Liver (tissue), 8 donors: ENCODE measurements at regions not wholly inside any gene's neighbourhood (a gene's known extent, or its start where the extent isn't known, plus 50 kb on each side); places are given as distances from the start of the nearest gene placed in this dataset.

ENCODE experiments used
- DNase-seq: peaks from one replicate; pipeline ENCODE4 v3.0.0-alpha.2; 2017; ENCODE audit warnings: low spot score
- H3K27ac ChIP-seq, 2 donors: one replicate each; pipeline ENCODE4 v1.7.0; 2013; ENCODE audit warnings: inconsistent platforms in 2 of 2, low read length in 2 of 2, control low read depth in 1 of 2, low read depth in 1 of 2, mild to moderate bottlenecking in 1 of 2
- H3K27me3 ChIP-seq, 4 donors: one replicate each; pipeline versions ENCODE4 v1.6.1 to v1.7.0; 2013; ENCODE audit warnings: low read length in 3 of 4, inconsistent platforms in 1 of 4, mild to moderate bottlenecking in 1 of 4, moderate library complexity in 1 of 4; ENCODE audit not compliant: control insufficient read depth in 4 of 4, insufficient read depth in 4 of 4
- H3K36me3 ChIP-seq, 4 donors: one replicate each; pipeline versions ENCODE4 v1.6.1 to v1.7.0; 2013; ENCODE audit warnings: low read length in 3 of 4, mild to moderate bottlenecking in 3 of 4, low read depth in 1 of 4, moderate library complexity in 1 of 4; ENCODE audit not compliant: control insufficient read depth in 4 of 4, insufficient read depth in 3 of 4
- H3K4me1 ChIP-seq, 4 donors: one replicate each; pipeline versions ENCODE4 v1.6.1 to v1.7.0; 2013; ENCODE audit warnings: low read length in 3 of 4, mild to moderate bottlenecking in 3 of 4, moderate library complexity in 1 of 4; ENCODE audit not compliant: control insufficient read depth in 4 of 4, insufficient read depth in 4 of 4
- H3K4me3 ChIP-seq, 3 donors: one replicate each; pipeline versions ENCODE4 v1.6.1 to v1.7.0; 2013; ENCODE audit warnings: low read length in 3 of 3, control low read depth in 1 of 3, low read depth in 1 of 3, mild to moderate bottlenecking in 1 of 3
- H3K9ac ChIP-seq, 2 donors: one replicate each; pipeline ENCODE4 v1.7.0; 2013; ENCODE audit warnings: low read length in 2 of 2, mild to moderate bottlenecking in 2 of 2, moderate library complexity in 2 of 2, control low read depth in 1 of 2, low read depth in 1 of 2
- H3K9me3 ChIP-seq, 4 donors: one replicate each; pipeline versions ENCODE4 v1.6.1 to v1.7.0; 2013; ENCODE audit warnings: low read length in 3 of 4; ENCODE audit not compliant: control insufficient read depth in 4 of 4
- ATF3 ChIP-seq: IDR thresholded peaks from 2 replicates; pipeline ENCODE4 v1.6.1; 2016; ENCODE audit warnings: antibody characterized with exemption
- CTCF ChIP-seq: fragments of 150-350 bp; IDR thresholded peaks from 2 replicates; pipeline ENCODE4 v1.5.1; 2017; ENCODE audit warnings: improper control_type of control experiment, low read depth, low read length; ENCODE audit not compliant: missing input control
- EGR1 ChIP-seq, 2 donors: IDR thresholded peaks; 2 replicates each; pipeline ENCODE4 v1.6.1; 2016 to 2018; ENCODE audit warnings: antibody characterized with exemption in 2 of 2, low read depth in 2 of 2
- FOXA1 ChIP-seq: IDR thresholded peaks from 2 replicates; pipeline ENCODE4 v1.6.1; 2016; ENCODE audit warnings: antibody characterized with exemption
- FOXA2 ChIP-seq: IDR thresholded peaks from 2 replicates; pipeline ENCODE4 v1.6.1; 2016; ENCODE audit warnings: antibody characterized with exemption
- GABPA ChIP-seq, 2 donors: IDR thresholded peaks in 1 of 2; conservative IDR thresholded peaks in 1 of 2; 2 replicates each; pipeline ENCODE4 v1.6.1; 2016; ENCODE audit warnings: antibody characterized with exemption in 2 of 2, mild to moderate bottlenecking in 1 of 2, moderate library complexity in 1 of 2
- HNF4A ChIP-seq, 2 donors: conservative IDR thresholded peaks; 2 replicates each; pipeline ENCODE4 v1.6.1; 2016; ENCODE audit warnings: antibody characterized with exemption in 2 of 2, mild to moderate bottlenecking in 2 of 2
- HNF4G ChIP-seq: IDR thresholded peaks from 2 replicates; pipeline ENCODE4 v1.6.1; 2016; ENCODE audit warnings: antibody characterized with exemption
- JUND ChIP-seq, 2 donors: IDR thresholded peaks; 2 replicates each; pipeline ENCODE4 v1.6.1; 2016; ENCODE audit warnings: antibody characterized with exemption in 2 of 2
- MAX ChIP-seq: IDR thresholded peaks from 2 replicates; pipeline ENCODE4 v1.6.1; 2016; ENCODE audit warnings: antibody characterized with exemption
- NR2F2 ChIP-seq: IDR thresholded peaks from 2 replicates; pipeline ENCODE4 v1.6.1; 2016; ENCODE audit warnings: antibody characterized with exemption
- RAD21 ChIP-seq, 2 donors: IDR thresholded peaks; 2 replicates each; pipeline ENCODE4 v1.6.1; 2016; ENCODE audit warnings: antibody characterized with exemption in 2 of 2, mild to moderate bottlenecking in 2 of 2
- REST ChIP-seq: IDR thresholded peaks from 2 replicates; pipeline ENCODE4 v1.6.1; 2016; ENCODE audit warnings: antibody characterized with exemption, mild to moderate bottlenecking
- RXRA ChIP-seq, 2 donors: IDR thresholded peaks; 2 replicates each; pipeline ENCODE4 v1.6.1; 2017 to 2018; ENCODE audit warnings: antibody characterized with exemption in 2 of 2, mild to moderate bottlenecking in 1 of 2
- SP1 ChIP-seq: IDR thresholded peaks from 2 replicates; pipeline ENCODE4 v1.6.1; 2018; ENCODE audit warnings: antibody characterized with exemption, mild to moderate bottlenecking
- TAF1 ChIP-seq: conservative IDR thresholded peaks from 2 replicates; pipeline ENCODE4 v1.6.1; 2016; ENCODE audit warnings: antibody characterized with exemption, mild to moderate bottlenecking
- YY1 ChIP-seq: IDR thresholded peaks from 2 replicates; pipeline ENCODE4 v1.6.1; 2016; ENCODE audit warnings: antibody characterized with exemption, mild to moderate bottlenecking
- ZBTB33 ChIP-seq: IDR thresholded peaks from 2 replicates; pipeline ENCODE4 v1.6.1; 2016; ENCODE audit warnings: antibody characterized with exemption
- WGBS: extraction: QIAGEN DNeasy Blood & Tissue Kit; methylation state at CpG from one replicate; pipeline ENCODE4 v1.1.7; 2013; 5-methylcytosine and 5-hydroxymethylcytosine counted together
- donor health status: healthy.
- donor health status: healthy.
- donor health status: healthy.
- donor health status: healthy.
- donor health status: healthy.

GRCh38 chr15:59792359-59792758 is 103.2 kb upstream of the BNIP2 start:
- WGBS: 85% methylated on average over 13 of the region's 13 CpGs
- DNase-seq: no peak
- H3K9me3 ChIP-seq: no peaks in the 10 kb centered on the region
- H3K9ac ChIP-seq: no peak overlapping the region
- TF ChIP-seq RXRA (IDR thresholded peaks at IDR 0.05): no peak
- no peak for TF ChIP-seq NR2F2
- no peak for TF ChIP-seq SP1
- TF ChIP-seq TAF1: no peak
- TF ChIP-seq HNF4G: no peak
- no peak for TF ChIP-seq HNF4A (conservative IDR thresholded peaks at IDR 0.05)
- no peak for TF ChIP-seq ZBTB33
- TF ChIP-seq REST: no peak
- TF ChIP-seq FOXA1: no peak
- no peak for TF ChIP-seq MAX
- no peak for TF ChIP-seq RAD21 (IDR thresholded peaks at IDR 0.05)
- no peak for TF ChIP-seq ATF3
- TF ChIP-seq YY1: no peak
- no peak for TF ChIP-seq FOXA2
- TF ChIP-seq EGR1 (IDR thresholded peaks at IDR 0.05; ENCODE audit: low read depth in 2 of 2): no peak
- no peak for TF ChIP-seq CTCF
- TF ChIP-seq GABPA (IDR thresholded peaks at IDR 0.05 in 1 of 2, conservative IDR thresholded peaks at IDR 0.05 in 1 of 2): no peak
- no peak for TF ChIP-seq JUND (IDR thresholded peaks at IDR 0.05)
- no peaks in the 10 kb centered on the region for H3K4me1 ChIP-seq
- H3K36me3 ChIP-seq: no peaks in the 10 kb centered on the region
- peaks cover 0 to 3% (median 0%) of the 10 kb centered on the region in 4 donors for H3K27me3 ChIP-seq
- H3K4me3 ChIP-seq: no peak overlapping the region
- H3K27ac ChIP-seq: no peak overlapping the region

- H3K27ac ChIP-seq: no peak overlapping the region
- H3K9me3 ChIP-seq: no peaks in the 10 kb centered on the region
- no peaks in the 10 kb centered on the region for H3K36me3 ChIP-seq
- TF ChIP-seq RAD21 (IDR thresholded peaks at IDR 0.05) (no peak), SP1 (no peak), EGR1 (IDR thresholded peaks at IDR 0.05; ENCODE audit: low read depth in 2 of 2) (no peak), REST (no peak), GABPA (IDR thresholded peaks at IDR 0.05 in 1 of 2, conservative IDR thresholded peaks at IDR 0.05 in 1 of 2) (no peak), ZBTB33 (no peak), TAF1 (no peak), ATF3 (no peak)
- H3K4me1 ChIP-seq: no peaks in the 10 kb centered on the region
- WGBS: 82% methylated on average over 3 of the region's 3 CpGs
- no peak overlapping the region for H3K4me3 ChIP-seq
- H3K27me3 ChIP-seq: peaks cover 0 to 3% (median 0%) of the 10 kb centered on the region in 4 donors
- no peak for DNase-seq
- no peak overlapping the region for H3K9ac ChIP-seq
Observed at GRCh38 chr15:59791755-59792154, 102.6 kb upstream of the BNIP2 start.
